HG03575 (cell line): ENCODE measurements at regions not wholly inside any gene's neighbourhood (a gene's known extent, or its start where the extent isn't known, plus 50 kb on each side); places are given as distances from the start of the nearest gene placed in this dataset.

Source experiments
- ATAC-seq: cut with Tn5 transposase; IDR thresholded peaks from one replicate; pipeline ENCODE4 v1.9.1; 2021; ENCODE audit not compliant: unreplicated experiment, insufficient number of reproducible peaks, low FRiP score; ENCODE audit errors: extremely low read depth

GRCh38 chr6:154673919-154674318 lies 59.3 kb upstream of the SCAF8 start:
- ATAC-seq: no peak

GRCh38 chr6:154675602-154676088 lies 57.6 kb upstream of the SCAF8 start:
- ATAC-seq: peak; percentile 96

GRCh38 chr6:154682633-154683125 lies 50.5 kb upstream of the SCAF8 start:
- ATAC-seq: no peak
